ENCODE measurements at regions not wholly inside any gene's neighbourhood (a gene's known extent, or its start where the extent isn't known, plus 50 kb on each side); places are given as distances from the start of the nearest gene placed in this dataset.

DNA sequence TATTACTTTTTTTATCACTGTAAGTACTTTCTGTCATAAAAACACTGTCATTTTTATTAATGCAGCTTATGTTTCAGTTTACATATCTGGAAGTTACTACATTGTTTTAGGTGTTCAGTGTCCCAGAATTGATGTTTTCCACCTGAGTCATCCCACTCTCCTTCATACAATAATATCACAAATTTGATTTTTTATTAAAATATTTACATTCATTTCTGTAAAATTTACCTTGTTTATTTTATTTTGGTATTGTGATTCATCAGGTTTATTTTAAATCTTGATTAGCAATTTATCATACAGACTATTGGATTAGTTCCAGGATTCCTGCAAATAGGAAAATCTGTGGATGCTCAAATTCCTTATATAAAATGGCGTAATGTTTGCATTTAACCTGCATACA is 1662.9 kb downstream of the SUCLG1 start:
- no peak overlapping the region for H3K9ac ChIP-seq (ENCODE audit: low read depth, low read length)
- TF ChIP-seq CTCF (IDR thresholded peaks at IDR 0.05; ENCODE audit: borderline replicate concordance, extremely low read depth, low read length, poor library complexity, severe bottlenecking) (no peak), EZH2 (IDR thresholded peaks at IDR 0.05; ENCODE audit: borderline replicate concordance, low read depth, low read length, severe bottlenecking) (no peak)
- H3K27me3 ChIP-seq (ENCODE audit: insufficient read depth, low read length, poor library complexity) = no peaks in the 10 kb centered on the region
- H3K27ac ChIP-seq (ENCODE audit: low read length) = no peak overlapping the region
- no peaks in the 10 kb centered on the region for H3K9me3 ChIP-seq (ENCODE audit: insufficient read depth, low read length, severe bottlenecking)
- no peak overlapping the region for H3K4me2 ChIP-seq (ENCODE audit: insufficient read depth, low read length)
- no peak for ATAC-seq (ENCODE audit: insufficient read depth, low read depth)
- no peaks in the 10 kb centered on the region for H3K4me1 ChIP-seq (ENCODE audit: insufficient read depth, low read length)
- no peaks in the 10 kb centered on the region for H4K20me1 ChIP-seq (ENCODE audit: insufficient read depth, low read length)
- no peak overlapping the region for H3K4me3 ChIP-seq (ENCODE audit: low read depth in 1 of 2, low read length in 2 of 2)
- no peak for DNase-seq
- no peaks in the 10 kb centered on the region for H3K36me3 ChIP-seq (ENCODE audit: insufficient read depth, low read length)
- no peak overlapping the region for H2AFZ ChIP-seq (ENCODE audit: low read depth, low read length)
- H3K79me2 ChIP-seq (ENCODE audit: insufficient read depth, low read length) = no peaks in the 10 kb centered on the region

DNA sequence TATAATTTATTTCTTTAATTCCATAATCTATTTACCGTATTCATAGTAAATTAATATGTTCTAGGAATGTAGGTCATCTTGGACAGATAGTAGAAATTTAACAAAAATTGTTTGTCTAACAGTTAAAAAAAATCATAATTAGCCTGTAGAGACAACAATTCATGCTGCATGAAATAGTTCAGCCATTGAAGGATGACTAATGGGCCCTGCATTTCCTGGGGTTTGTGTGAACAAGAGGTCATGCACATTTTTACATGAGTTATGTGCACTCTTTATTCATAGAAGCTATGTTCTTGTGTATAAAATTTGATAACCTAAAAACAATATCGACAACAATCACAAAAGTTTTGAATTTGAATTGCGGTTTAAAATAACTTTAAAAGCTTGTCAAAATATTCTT is 1663.6 kb downstream of the SUCLG1 start:
- Histone ChIP-seq H3K4me1 (ENCODE audit: insufficient read depth, low read length) (no peaks in the 10 kb centered on the region), H3K36me3 (ENCODE audit: insufficient read depth, low read length) (no peaks in the 10 kb centered on the region), H3K4me2 (ENCODE audit: insufficient read depth, low read length) (no peak overlapping the region), H2AFZ (ENCODE audit: low read depth, low read length) (no peak overlapping the region), H3K4me3 (ENCODE audit: low read depth in 1 of 2, low read length in 2 of 2) (no peak overlapping the region), H4K20me1 (ENCODE audit: insufficient read depth, low read length) (no peaks in the 10 kb centered on the region), H3K79me2 (ENCODE audit: insufficient read depth, low read length) (no peaks in the 10 kb centered on the region), H3K27me3 (ENCODE audit: insufficient read depth, low read length, poor library complexity) (no peaks in the 10 kb centered on the region), H3K27ac (ENCODE audit: low read length) (no peak overlapping the region), H3K9me3 (ENCODE audit: insufficient read depth, low read length, severe bottlenecking) (no peaks in the 10 kb centered on the region), H3K9ac (ENCODE audit: low read depth, low read length) (no peak overlapping the region)
- TF ChIP-seq EZH2 (IDR thresholded peaks at IDR 0.05; ENCODE audit: borderline replicate concordance, low read depth, low read length, severe bottlenecking) (no peak), CTCF (IDR thresholded peaks at IDR 0.05; ENCODE audit: borderline replicate concordance, extremely low read depth, low read length, poor library complexity, severe bottlenecking) (no peak)
- no peak for ATAC-seq (ENCODE audit: insufficient read depth, low read depth)
- DNase-seq = no peak

- no peak overlapping the region for H2AFZ ChIP-seq (ENCODE audit: low read depth, low read length)
- no peak overlapping the region for H3K27ac ChIP-seq (ENCODE audit: low read length)
- no peaks in the 10 kb centered on the region for H4K20me1 ChIP-seq (ENCODE audit: insufficient read depth, low read length)
- H3K9ac ChIP-seq (ENCODE audit: low read depth, low read length) = no peak overlapping the region
- H3K79me2 ChIP-seq (ENCODE audit: insufficient read depth, low read length) = no peaks in the 10 kb centered on the region
- no peak for TF ChIP-seq EZH2 (IDR thresholded peaks at IDR 0.05; ENCODE audit: borderline replicate concordance, low read depth, low read length, severe bottlenecking)
- H3K4me3 ChIP-seq (ENCODE audit: low read depth in 1 of 2, low read length in 2 of 2) = no peak overlapping the region
- no peak for DNase-seq
- H3K9me3 ChIP-seq (ENCODE audit: insufficient read depth, low read length, severe bottlenecking) = no peaks in the 10 kb centered on the region
- no peaks in the 10 kb centered on the region for H3K36me3 ChIP-seq (ENCODE audit: insufficient read depth, low read length)
- no peaks in the 10 kb centered on the region for H3K27me3 ChIP-seq (ENCODE audit: insufficient read depth, low read length, poor library complexity)
- no peaks in the 10 kb centered on the region for H3K4me1 ChIP-seq (ENCODE audit: insufficient read depth, low read length)
- no peak overlapping the region for H3K4me2 ChIP-seq (ENCODE audit: insufficient read depth, low read length)
- ATAC-seq (ENCODE audit: insufficient read depth, low read depth) = no peak
Observed at GRCh38 chr2:82793711-82794435, 1665.2 kb downstream of the SUCLG1 start.

DNA sequence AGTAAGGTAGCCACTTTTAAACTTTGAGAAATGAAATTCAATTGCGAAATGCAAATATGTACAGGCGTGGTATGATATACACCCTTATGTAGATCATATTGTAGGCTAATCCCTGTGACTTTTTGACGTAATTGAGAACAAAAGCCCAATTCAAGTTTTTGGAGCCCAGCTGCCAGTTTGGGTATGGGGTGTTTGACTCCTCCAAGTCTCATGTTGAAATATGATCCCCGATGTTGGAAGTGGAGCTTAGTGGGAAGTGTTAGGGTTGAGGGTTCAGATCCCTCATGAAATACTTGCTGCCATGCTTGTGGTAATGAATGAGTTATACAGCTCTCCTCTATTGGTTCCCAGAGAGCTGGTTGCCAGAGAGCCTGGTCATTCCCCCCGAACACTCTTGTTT is 1666.8 kb downstream of the SUCLG1 start:
- Histone ChIP-seq H3K9me3 (ENCODE audit: insufficient read depth, low read length, severe bottlenecking) (no peaks in the 10 kb centered on the region), H3K4me3 (ENCODE audit: low read depth in 1 of 2, low read length in 2 of 2) (no peak overlapping the region), H3K27me3 (ENCODE audit: insufficient read depth, low read length, poor library complexity) (no peaks in the 10 kb centered on the region), H3K27ac (ENCODE audit: low read length) (no peak overlapping the region), H3K9ac (ENCODE audit: low read depth, low read length) (no peak overlapping the region), H3K79me2 (ENCODE audit: insufficient read depth, low read length) (no peaks in the 10 kb centered on the region), H3K4me2 (ENCODE audit: insufficient read depth, low read length) (no peak overlapping the region), H4K20me1 (ENCODE audit: insufficient read depth, low read length) (no peaks in the 10 kb centered on the region), H2AFZ (ENCODE audit: low read depth, low read length) (no peak overlapping the region), H3K36me3 (ENCODE audit: insufficient read depth, low read length) (no peaks in the 10 kb centered on the region), H3K4me1 (ENCODE audit: insufficient read depth, low read length) (no peaks in the 10 kb centered on the region)
- DNase-seq (no peak), ATAC-seq (ENCODE audit: insufficient read depth, low read depth) (no peak)
- TF ChIP-seq CTCF (IDR thresholded peaks at IDR 0.05; ENCODE audit: borderline replicate concordance, extremely low read depth, low read length, poor library complexity, severe bottlenecking) = no peak
- TF ChIP-seq EZH2 (IDR thresholded peaks at IDR 0.05; ENCODE audit: borderline replicate concordance, low read depth, low read length, severe bottlenecking) = no peak
